ENCODE measurements at regions not wholly inside any gene's neighbourhood (a gene's known extent, or its start where the extent isn't known, plus 50 kb on each side); places are given as distances from the start of the nearest gene placed in this dataset.

DNA sequence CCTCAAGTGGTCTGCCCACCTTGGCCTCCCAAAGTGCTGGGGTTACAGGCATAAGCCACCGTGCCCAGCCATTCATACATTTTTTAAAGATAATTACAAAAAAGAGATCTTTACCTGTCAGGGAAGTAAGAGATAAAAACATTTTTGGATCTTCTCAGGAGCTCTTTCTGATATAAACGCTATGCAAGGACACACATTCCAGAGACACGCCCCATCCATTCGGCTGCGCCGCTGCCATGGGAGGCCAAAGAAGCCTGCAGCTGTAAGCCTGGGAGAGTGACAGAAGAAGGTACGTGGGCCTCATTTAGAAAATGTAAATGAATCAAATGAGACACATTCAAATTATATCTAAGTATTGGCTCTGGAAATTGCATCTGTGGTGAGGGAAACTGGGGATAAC, 85.3 kb downstream of the LYZL1 start:
- H3K4me2 ChIP-seq, result no peak overlapping the region
- H3K9ac ChIP-seq, result no peak overlapping the region
- TF ChIP-seq, protein P1, sequence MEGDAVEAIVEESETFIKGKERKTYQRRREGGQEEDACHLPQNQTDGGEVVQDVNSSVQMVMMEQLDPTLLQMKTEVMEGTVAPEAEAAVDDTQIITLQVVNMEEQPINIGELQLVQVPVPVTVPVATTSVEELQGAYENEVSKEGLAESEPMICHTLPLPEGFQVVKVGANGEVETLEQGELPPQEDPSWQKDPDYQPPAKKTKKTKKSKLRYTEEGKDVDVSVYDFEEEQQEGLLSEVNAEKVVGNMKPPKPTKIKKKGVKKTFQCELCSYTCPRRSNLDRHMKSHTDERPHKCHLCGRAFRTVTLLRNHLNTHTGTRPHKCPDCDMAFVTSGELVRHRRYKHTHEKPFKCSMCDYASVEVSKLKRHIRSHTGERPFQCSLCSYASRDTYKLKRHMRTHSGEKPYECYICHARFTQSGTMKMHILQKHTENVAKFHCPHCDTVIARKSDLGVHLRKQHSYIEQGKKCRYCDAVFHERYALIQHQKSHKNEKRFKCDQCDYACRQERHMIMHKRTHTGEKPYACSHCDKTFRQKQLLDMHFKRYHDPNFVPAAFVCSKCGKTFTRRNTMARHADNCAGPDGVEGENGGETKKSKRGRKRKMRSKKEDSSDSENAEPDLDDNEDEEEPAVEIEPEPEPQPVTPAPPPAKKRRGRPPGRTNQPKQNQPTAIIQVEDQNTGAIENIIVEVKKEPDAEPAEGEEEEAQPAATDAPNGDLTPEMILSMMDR (conservative IDR thresholded peaks at IDR 0.05; ENCODE audit: low read depth, low read length), result no peak
- H3K79me2 ChIP-seq (ENCODE audit: insufficient read depth, low read depth), result no peaks in the 10 kb centered on the region
- H2AFZ ChIP-seq (ENCODE audit: low read depth), result no peak overlapping the region
- H4K20me1 ChIP-seq (ENCODE audit: insufficient read depth), result no peaks in the 10 kb centered on the region
- no peak overlapping the region for H3K4me3 ChIP-seq (IDR thresholded peaks at IDR 0.05; ENCODE audit: insufficient read depth, low read depth, low read length)
- H3K36me3 ChIP-seq (ENCODE audit: insufficient read depth), result no peaks in the 10 kb centered on the region
- H3K27ac ChIP-seq, result no peak overlapping the region
- H3K4me1 ChIP-seq (ENCODE audit: low read depth, poor library complexity, severe bottlenecking), result no peaks in the 10 kb centered on the region
- no peaks in the 10 kb centered on the region for H3K27me3 ChIP-seq (ENCODE audit: insufficient read depth, low read depth)

DNA sequence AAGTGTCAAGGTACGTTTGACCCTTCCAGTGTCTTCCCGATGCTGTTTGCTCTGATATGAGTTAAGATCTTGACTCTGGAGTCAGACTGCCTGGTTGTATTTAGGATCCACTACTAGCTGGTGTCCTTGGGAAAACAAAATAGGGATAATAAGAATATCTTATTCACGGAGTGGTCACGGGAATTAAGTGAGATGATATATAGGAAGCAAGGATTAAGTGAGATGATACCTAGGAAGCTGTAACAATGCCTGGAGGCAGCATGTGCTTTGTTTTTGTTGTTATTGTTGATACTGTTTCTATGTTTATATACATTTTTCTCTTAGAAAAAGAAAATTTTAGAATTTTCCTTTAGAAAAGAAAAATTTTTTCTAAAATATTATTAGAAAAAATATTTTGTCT, 87.0 kb downstream of the LYZL1 start:
- H3K4me2 ChIP-seq, result no peak overlapping the region

DNA sequence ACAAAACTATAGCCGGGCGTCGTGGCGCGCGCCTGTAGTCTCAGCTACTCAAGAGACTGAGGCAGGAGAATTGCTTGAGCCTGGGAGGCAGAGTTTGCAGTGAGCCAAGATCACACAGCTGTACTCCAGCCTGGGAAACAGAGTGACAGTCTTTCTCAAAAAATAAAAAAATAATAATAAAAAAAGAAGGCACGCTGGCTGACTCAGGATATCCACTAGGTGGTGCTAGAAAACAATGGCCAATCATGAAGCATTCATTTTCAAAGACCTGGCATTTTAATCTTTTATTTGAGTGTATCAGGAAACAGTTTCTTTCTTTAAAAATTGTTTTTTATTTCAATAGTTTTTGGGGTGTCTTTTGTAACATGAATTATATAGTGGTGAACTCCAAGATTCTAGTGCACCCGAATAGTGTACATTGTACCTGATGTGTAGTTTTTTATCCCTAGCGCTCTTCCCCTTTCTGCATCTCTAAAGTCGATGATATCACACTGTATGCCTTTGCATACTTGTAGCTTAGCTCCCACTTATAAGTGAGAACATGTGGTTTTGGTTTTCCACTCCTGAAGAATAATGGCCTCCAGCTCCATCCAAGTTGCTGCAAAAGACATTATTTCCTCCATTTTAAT, 88.6 kb downstream of the LYZL1 start:
- no peak overlapping the region for H3K4me2 ChIP-seq
- H3K27ac ChIP-seq, result no peak overlapping the region
- H2AFZ ChIP-seq (ENCODE audit: low read depth), result no peak overlapping the region
- H3K79me2 ChIP-seq (ENCODE audit: insufficient read depth, low read depth), result no peaks in the 10 kb centered on the region
- no peaks in the 10 kb centered on the region for H3K4me1 ChIP-seq (ENCODE audit: low read depth, poor library complexity, severe bottlenecking)
- no peaks in the 10 kb centered on the region for H3K36me3 ChIP-seq (ENCODE audit: insufficient read depth)
- TF ChIP-seq, protein P1 (conservative IDR thresholded peaks at IDR 0.05; ENCODE audit: low read depth, low read length), result peak; percentile 58; the same call in 1 of the 2 replicates
- no peak overlapping the region for H3K4me3 ChIP-seq (IDR thresholded peaks at IDR 0.05; ENCODE audit: insufficient read depth, low read depth, low read length)
- no peak overlapping the region for H3K9ac ChIP-seq
- no peaks in the 10 kb centered on the region for H4K20me1 ChIP-seq (ENCODE audit: insufficient read depth)
- H3K27me3 ChIP-seq (ENCODE audit: insufficient read depth, low read depth), result no peaks in the 10 kb centered on the region

More for the DNA sequence above, 87.0 kb downstream of the LYZL1 start:
- H3K27me3 ChIP-seq (ENCODE audit: insufficient read depth, low read depth), result no peaks in the 10 kb centered on the region
- H4K20me1 ChIP-seq (ENCODE audit: insufficient read depth), result no peaks in the 10 kb centered on the region
- no peaks in the 10 kb centered on the region for H3K79me2 ChIP-seq (ENCODE audit: insufficient read depth, low read depth)
- no peak overlapping the region for H2AFZ ChIP-seq (ENCODE audit: low read depth)
- no peak overlapping the region for H3K9ac ChIP-seq
- H3K36me3 ChIP-seq (ENCODE audit: insufficient read depth), result no peaks in the 10 kb centered on the region
- no peak overlapping the region for H3K27ac ChIP-seq
- H3K4me3 ChIP-seq (IDR thresholded peaks at IDR 0.05; ENCODE audit: insufficient read depth, low read depth, low read length), result no peak overlapping the region
- H3K4me1 ChIP-seq (ENCODE audit: low read depth, poor library complexity, severe bottlenecking), result no peaks in the 10 kb centered on the region
- TF ChIP-seq, protein P1 (conservative IDR thresholded peaks at IDR 0.05; ENCODE audit: low read depth, low read length), result no peak

DNA sequence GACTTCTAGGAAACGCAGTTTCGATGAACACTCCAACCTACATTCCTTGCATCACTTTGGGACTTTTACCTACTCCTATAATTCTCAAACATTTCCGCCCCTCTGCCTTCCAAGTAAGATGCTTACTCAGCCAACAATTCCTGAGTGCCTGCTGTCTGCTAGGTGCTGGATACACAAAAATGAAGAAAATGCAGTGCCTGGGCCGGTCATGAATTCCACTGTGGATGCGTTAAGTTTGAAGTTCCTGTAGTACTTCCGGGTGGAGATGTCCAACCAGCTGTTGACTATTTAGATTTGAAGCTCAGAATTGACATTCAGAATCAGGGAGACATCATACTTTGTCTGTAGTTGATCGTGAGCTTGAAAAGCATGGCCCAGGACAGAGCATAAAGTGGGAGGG, 89.2 kb downstream of the LYZL1 start:
- Histone ChIP-seq H3K27ac (no peak overlapping the region), H4K20me1 (ENCODE audit: insufficient read depth) (no peaks in the 10 kb centered on the region), H3K79me2 (ENCODE audit: insufficient read depth, low read depth) (no peaks in the 10 kb centered on the region), H2AFZ (ENCODE audit: low read depth) (no peak overlapping the region), H3K4me2 (no peak overlapping the region), H3K36me3 (ENCODE audit: insufficient read depth) (no peaks in the 10 kb centered on the region), H3K27me3 (ENCODE audit: insufficient read depth, low read depth) (no peaks in the 10 kb centered on the region), H3K9ac (no peak overlapping the region), H3K4me1 (ENCODE audit: low read depth, poor library complexity, severe bottlenecking) (no peaks in the 10 kb centered on the region), H3K4me3 (IDR thresholded peaks at IDR 0.05; ENCODE audit: insufficient read depth, low read depth, low read length) (no peak overlapping the region)
- TF ChIP-seq, protein P1 (conservative IDR thresholded peaks at IDR 0.05; ENCODE audit: low read depth, low read length), result no peak
